Astrocyte of the spinal cord (primary cell): ENCODE measurements at regions not wholly inside any gene's neighbourhood (a gene's known extent, or its start where the extent isn't known, plus 50 kb on each side); places are given as distances from the start of the nearest gene placed in this dataset.

ENCODE experiments used
- DNase-seq: peaks from one replicate; pipeline ENCODE4 v3.0.0; 2011; ENCODE audit warnings: low read depth, low spot score
- H3K4me3 ChIP-seq: 2 replicates; pipeline ENCODE4 v1.5.1; 2011; ENCODE audit warnings: low read depth, mild to moderate bottlenecking, low read length, moderate library complexity
- in situ Hi-C: cut with HindIII; loops from 2 replicates; pipeline ENCODE4 v1.10.0; 2017; ENCODE audit warnings: low sequenced_read_pairs
- TF ChIP-seq, protein P1 (sequence below): IDR thresholded peaks from 2 replicates; pipeline ENCODE4 v1.5.1; 2012; ENCODE audit warnings: low read depth, mild to moderate bottlenecking, low read length, inconsistent platforms

DNA sequence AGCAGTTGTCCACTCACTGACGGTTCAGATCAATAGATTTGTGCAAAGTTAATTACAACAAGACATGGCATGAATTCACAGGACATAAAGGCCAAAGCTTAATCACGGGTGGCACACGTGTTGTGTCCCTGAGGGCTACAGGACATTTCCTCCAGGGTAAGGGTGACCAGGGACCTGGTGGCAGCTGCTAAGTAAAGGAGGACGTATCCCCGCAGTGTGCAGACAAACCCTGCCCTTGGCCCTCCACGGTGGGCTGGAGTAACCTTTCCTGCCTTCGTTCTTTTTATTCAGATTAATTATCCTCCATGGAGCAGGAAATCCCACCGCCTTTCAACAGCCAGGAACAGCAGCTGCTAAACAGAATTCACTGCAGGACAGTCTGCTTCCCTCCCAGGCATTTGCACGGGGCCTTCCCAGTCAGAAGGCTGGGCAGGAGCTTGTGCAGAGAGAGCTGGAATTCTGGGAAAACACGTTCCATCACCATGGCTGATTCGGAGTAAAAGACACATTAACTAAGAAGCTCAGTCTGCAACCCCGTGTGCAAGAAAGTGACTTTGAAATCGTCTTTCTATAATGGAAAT lies 289.9 kb upstream of the SFSWAP start:
- TF ChIP-seq, protein P1, sequence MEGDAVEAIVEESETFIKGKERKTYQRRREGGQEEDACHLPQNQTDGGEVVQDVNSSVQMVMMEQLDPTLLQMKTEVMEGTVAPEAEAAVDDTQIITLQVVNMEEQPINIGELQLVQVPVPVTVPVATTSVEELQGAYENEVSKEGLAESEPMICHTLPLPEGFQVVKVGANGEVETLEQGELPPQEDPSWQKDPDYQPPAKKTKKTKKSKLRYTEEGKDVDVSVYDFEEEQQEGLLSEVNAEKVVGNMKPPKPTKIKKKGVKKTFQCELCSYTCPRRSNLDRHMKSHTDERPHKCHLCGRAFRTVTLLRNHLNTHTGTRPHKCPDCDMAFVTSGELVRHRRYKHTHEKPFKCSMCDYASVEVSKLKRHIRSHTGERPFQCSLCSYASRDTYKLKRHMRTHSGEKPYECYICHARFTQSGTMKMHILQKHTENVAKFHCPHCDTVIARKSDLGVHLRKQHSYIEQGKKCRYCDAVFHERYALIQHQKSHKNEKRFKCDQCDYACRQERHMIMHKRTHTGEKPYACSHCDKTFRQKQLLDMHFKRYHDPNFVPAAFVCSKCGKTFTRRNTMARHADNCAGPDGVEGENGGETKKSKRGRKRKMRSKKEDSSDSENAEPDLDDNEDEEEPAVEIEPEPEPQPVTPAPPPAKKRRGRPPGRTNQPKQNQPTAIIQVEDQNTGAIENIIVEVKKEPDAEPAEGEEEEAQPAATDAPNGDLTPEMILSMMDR = no peak
- in situ Hi-C loops = no loop called here
- DNase-seq = no peak
- no peak overlapping the region for H3K4me3 ChIP-seq

DNA sequence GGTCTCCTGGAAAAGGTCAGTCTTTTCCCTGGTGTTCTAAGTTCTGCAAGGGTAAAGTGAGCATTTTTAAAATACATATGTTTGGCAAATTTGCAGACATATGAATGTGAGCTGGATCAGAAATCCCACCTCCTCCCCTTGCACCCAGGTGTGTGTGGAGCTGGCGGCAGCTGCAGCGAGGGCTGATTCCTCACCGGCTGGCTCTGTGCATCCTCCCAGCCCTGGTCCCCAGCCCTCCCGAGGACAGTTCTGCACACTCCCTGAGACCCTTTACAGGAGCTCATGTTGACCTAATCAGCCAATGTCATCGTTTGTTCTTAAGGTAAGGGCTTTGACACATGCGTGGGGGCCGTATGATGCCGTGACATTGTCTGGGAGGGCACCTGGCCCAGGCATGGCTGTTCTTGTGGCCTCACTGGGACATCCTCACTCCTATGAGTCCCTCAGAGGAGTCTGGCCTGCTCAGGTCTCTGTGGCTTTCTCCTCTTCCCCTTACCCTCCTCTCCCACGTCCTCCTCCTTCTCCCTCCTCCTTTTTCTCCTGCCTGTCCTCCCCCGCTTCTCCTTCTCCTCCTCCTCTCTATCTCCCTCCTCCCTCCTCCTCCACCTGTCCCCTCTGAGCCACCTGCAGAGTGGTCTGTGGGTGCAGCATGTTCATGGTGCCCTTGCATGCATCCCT lies 289.2 kb upstream of the SFSWAP start:
- no peak for DNase-seq
- H3K4me3 ChIP-seq = no peak overlapping the region
- TF ChIP-seq, protein P1 = no peak
- in situ Hi-C loops = no loop called here

DNA sequence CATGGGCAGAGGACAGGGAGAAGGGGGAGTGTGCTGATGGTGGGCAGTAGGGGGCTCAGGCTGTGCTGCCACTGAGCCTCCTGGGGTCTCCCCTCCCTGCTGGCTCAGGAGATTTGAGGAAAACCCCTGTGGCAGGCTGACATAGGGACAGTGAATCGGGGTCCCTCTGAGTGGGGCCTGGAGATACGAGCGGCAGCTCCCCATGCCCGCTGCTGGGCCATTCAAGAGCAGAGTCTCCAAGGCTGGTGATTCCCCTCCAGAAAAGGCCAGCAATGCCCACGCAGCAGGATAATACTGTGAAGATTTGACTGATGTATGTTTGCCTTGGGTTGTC lies 288.7 kb upstream of the SFSWAP start:
- H3K4me3 ChIP-seq = no peak overlapping the region
- in situ Hi-C loops = no loop called here
- TF ChIP-seq, protein P1 = no peak
- no peak for DNase-seq

DNA sequence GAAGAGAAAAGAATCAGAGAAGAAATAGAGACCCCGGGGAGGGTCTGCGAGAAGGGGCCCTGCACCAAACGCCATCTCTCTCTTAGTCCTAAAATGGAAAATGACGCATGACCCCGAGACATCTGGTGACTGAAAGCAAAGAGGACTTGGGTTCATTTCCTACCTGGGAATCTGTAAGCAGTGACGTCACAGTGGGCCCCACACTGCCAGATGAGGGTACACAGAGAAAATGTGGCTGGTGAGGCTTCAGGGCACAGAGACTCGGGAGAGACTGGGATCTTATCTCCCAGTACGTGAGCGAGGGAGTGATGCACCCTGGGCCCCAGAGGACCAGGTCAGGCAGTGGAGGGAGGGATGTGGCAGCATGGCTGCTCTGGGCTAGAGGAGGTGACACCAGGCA lies 288.1 kb upstream of the SFSWAP start:
- no peak for DNase-seq
- TF ChIP-seq, protein P1 = no peak
- no peak overlapping the region for H3K4me3 ChIP-seq
- in situ Hi-C loops = no loop called here

DNA sequence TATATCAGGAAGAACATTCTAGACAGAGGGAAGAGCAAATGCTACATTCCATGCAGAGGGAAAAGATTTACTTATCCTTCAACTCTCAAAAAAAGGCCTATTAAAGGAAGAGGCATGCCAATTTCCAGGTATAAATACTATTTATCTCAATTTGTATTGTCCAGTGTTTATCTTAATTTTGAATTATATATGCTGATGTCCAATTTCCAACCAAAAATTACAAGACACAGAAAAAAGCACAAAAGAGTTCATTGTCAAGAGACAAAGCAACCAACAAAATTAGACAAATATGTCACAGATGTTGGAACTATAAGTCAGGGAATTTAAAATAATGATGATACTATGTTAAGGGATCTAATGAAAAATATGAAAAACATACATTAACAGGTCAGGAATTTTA lies 286.6 kb upstream of the SFSWAP start:
- in situ Hi-C loops = no loop called here
- no peak overlapping the region for H3K4me3 ChIP-seq
- DNase-seq = no peak
- TF ChIP-seq, protein P1 = no peak

DNA sequence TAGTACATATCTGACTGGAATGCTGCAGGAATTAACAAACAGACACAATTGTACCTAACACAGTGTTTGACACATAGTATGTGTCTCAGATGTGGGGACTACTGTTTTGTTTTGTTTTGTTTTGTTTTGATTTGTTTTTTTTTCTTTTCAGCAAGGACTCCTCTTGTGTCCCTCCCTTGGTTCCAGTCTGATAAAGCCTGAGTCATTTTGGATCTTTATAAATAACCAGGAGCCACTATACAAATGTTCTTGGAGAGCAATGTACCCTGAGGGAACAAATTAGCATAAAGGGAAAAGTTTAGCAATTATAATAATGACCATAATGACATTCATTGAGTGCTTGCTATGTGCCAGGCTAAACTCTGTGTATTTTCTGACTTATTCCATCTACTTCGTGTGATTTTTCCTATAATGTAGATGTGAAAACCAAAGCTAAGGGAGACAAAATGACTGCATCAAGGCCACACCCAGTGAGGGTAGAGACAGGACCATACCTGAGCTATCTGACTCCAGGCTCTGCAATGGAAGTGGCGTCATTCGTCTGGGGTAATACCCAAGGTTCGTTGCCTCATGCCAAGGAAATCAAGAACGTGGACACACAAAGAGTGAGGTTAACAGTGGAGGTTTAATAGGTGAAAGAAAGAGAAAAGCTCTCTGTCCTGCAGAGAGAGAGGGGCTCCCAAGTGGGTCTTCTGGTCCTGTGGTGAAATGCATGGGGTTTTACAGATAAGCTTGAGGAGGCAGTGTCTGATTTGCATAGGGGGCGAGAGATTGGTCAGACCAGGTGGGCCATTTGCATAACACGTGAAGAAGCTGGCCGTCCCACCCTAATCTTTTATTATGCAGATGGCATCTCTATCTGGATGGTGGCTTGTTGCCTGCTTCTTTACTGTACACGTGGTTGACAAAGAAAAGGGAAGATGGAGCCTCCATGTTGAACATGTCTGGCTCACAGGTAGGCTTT lies 285.5 kb upstream of the SFSWAP start:
- DNase-seq = no peak
- no peak overlapping the region for H3K4me3 ChIP-seq
- TF ChIP-seq, protein P1 = no peak
- in situ Hi-C loops = no loop called here
